ES-I3 (cell line): ENCODE measurements at regions not wholly inside any gene's neighbourhood (a gene's known extent, or its start where the extent isn't known, plus 50 kb on each side); places are given as distances from the start of the nearest gene placed in this dataset.
"Not testable (repeated sequence)": the region's sequence is repeated elsewhere in the genome, so short reads cannot be mapped to it uniquely, and the experiment has no call there.

Source experiments
- H3K36me3 ChIP-seq: 2 replicates; pipeline ENCODE4 v1.6.1; 2013; ENCODE audit warnings: mild to moderate bottlenecking, low read length, control low read depth, moderate library complexity; ENCODE audit not compliant: insufficient read depth
- H3K4me1 ChIP-seq: 2 replicates; pipeline ENCODE4 v1.6.1; 2013; ENCODE audit warnings: mild to moderate bottlenecking, control low read depth, low read length; ENCODE audit not compliant: insufficient read depth
- H3K9ac ChIP-seq: 2 replicates; pipeline ENCODE4 v1.6.1; 2013; ENCODE audit warnings: low read depth, mild to moderate bottlenecking, low read length, moderate library complexity
- H3K9me3 ChIP-seq: 2 replicates; pipeline ENCODE4 v1.6.1; 2013; ENCODE audit warnings: mild to moderate bottlenecking, low read length, moderate library complexity; ENCODE audit not compliant: control insufficient read depth, insufficient read depth

DNA sequence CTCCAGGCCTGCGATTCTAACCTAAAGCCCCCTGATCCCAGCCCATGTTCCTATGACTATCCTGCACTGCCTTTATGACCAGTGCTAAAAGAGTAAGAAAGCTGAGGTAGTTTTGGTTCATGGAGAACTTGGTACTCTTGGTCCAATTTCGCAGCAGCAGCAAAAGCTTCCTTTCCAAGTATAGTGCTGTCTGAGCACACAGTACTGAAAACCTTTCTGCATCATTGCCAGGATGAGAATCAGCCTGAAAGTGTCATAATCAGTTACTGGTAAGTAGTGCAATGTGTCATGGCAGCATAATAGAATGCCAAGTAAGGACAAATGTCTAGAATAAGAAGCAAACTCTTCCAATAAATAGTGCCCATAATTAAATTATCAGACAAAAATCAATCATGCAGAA lies 889.6 kb upstream of the ADGRL4 start:
- Histone ChIP-seq H3K9me3 (no peaks in the 10 kb centered on the region), H3K4me1 (no peaks in the 10 kb centered on the region), H3K36me3 (no peaks in the 10 kb centered on the region), H3K9ac (no peak overlapping the region)

DNA sequence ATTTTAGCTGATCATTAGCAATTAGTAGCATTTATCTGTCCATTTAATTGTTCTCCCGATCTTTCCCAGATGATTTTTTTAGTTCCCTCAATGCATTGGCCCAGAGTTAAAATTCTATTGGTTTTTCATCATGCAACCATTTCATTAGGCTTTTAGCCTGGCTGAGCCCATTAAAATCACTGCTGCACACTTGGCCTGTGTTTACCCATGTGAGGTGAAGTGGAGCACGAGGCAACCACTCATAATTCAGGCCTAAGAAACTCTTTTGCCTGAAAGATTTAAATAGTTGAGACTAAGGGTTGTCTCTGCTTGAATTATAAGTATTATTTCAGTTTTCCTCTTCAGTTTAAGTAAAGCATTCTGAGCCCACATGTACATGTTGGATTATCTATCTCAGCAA lies 889.0 kb upstream of the ADGRL4 start:
- Histone ChIP-seq H3K4me1 (no peaks in the 10 kb centered on the region), H3K9me3 (no peaks in the 10 kb centered on the region), H3K9ac (no peak overlapping the region), H3K36me3 (no peaks in the 10 kb centered on the region)

DNA sequence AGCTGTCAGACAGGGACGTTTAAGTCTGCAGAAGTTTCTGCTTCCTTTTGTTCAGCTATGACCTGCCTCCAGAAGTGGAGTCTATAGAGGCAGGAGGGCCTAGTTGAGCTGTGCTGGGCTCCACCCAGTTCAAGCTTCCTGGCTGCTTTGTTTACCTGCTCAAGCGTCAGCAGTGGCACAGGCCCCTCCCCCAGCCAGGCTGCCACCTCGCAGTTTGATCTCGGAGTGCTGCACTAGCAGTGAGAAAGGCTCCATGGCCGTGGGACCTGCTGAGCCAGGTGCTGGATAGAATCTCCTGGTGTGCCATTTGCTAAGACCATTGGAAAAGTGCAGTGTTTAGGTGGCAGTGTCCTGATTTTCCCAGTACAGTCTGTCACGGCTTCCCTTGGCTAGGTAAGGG lies 887.6 kb upstream of the ADGRL4 start:
- not testable (repeated sequence) for H3K9ac ChIP-seq, H3K36me3 ChIP-seq, H3K4me1 ChIP-seq, H3K9me3 ChIP-seq

DNA sequence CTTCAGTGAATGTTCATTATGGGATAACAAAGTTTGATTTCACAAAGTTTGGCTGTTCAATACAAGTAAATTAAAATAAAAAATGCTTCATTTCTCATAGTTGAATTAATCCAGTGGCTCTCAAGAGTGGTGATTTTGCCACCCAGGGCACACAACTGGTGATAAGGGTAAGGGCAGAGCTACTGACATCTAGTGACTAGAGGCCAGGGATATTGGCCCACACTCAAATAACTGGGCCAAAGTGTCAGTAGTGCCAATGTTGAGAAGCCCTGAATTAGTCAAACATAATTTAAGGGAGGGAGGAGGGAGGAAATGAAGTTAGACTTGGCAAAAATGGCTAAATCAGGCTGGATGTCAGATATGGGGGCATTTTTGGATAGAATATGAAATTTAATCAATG lies 880.5 kb upstream of the ADGRL4 start:
- H3K9ac ChIP-seq: no peak overlapping the region

DNA sequence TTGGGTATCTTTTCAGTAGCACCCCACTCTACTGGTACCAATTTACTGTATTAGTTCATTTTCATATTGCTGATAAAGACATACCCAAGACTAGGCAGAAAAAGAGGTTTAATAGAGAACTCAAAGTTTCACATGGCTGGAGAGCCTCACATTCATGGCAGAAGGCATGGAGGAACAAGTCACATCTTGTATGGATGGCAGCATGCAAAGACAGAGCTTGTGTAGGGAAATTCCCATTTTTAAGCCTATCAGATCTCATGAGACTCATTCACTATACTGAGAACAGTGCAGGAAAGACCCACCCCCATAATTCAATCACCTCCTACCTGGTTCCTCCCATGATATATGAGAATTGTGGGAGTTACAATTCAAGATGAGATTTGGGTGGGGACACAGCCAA lies 878.6 kb upstream of the ADGRL4 start:
- Histone ChIP-seq H3K4me1 (no peaks in the 10 kb centered on the region), H3K9ac (no peak overlapping the region), H3K9me3 (peaks cover 11% of the 10 kb centered on the region; the same call in 1 of the 2 replicates), H3K36me3 (no peaks in the 10 kb centered on the region; the same call in 1 of the 2 replicates)

More for the DNA sequence above, 880.5 kb upstream of the ADGRL4 start:
- no peaks in the 10 kb centered on the region; the same call in 1 of the 2 replicates for H3K36me3 ChIP-seq
- no peaks in the 10 kb centered on the region for H3K4me1 ChIP-seq
- H3K9me3 ChIP-seq: peaks cover 11% of the 10 kb centered on the region; the same call in 1 of the 2 replicates

DNA sequence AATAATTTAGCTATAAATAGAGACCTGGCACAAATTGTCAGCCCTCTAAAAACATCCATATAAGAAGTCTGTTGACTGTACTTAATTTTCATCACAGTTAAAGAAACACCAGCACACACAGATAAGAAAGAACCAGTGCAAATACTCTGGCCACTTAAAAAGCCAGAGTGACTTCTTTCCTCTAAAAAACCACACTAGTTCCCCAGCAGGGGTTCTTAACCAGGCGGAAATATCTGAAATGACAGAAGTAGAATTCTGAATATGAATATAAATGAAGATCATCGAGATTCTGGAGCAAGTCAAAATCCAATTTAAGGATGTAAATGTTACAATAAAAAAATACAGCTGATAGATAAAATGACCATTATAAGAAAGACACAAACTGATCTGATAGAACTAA lies 870.6 kb upstream of the ADGRL4 start:
- no peak overlapping the region for H3K9ac ChIP-seq
- no peaks in the 10 kb centered on the region for H3K9me3 ChIP-seq
- no peaks in the 10 kb centered on the region for H3K4me1 ChIP-seq
- H3K36me3 ChIP-seq: no peaks in the 10 kb centered on the region

DNA sequence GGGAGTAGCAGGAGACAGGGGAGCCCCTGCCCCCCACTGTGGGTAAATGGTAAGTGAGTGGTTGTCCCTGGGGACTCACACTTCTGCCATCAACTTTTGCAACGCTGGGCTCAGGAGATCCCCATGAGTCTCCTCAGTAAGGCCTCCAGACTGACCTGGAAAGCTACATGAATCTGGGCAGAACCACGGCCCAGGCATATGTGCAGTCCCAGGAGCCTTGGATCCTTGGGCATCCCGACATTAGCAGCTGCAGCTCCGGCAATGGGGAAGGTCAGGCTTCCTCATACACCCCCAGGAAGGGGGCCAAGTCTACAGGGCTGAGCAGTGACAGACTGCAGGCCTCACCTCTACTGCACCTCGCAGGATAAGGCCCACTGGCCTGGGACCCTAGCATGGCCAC lies 868.7 kb upstream of the ADGRL4 start:
- no peaks in the 10 kb centered on the region for H3K9me3 ChIP-seq
- no peaks in the 10 kb centered on the region for H3K36me3 ChIP-seq
- no peak overlapping the region for H3K9ac ChIP-seq
- no peaks in the 10 kb centered on the region for H3K4me1 ChIP-seq

DNA sequence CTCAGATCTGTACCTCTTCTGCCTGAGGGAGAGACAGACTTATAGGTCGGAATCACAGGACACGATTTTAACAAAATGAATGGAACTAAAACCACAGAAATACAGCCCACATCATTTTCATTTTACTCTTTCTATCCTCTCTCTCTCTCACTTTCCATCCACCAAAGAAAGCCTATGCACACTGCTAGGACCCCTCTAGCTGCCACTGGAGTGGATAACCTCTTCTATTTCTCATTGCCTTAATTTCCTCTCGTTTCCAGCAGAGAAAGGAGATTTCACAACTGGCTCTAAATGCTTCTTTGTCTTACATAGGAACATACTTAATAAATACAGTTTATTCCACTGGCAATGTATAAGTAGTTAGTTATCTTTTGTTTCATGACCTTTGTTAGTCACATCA lies 867.8 kb upstream of the ADGRL4 start:
- no peaks in the 10 kb centered on the region for H3K4me1 ChIP-seq
- no peaks in the 10 kb centered on the region for H3K9me3 ChIP-seq
- H3K36me3 ChIP-seq: no peaks in the 10 kb centered on the region
- H3K9ac ChIP-seq: no peak overlapping the region

DNA sequence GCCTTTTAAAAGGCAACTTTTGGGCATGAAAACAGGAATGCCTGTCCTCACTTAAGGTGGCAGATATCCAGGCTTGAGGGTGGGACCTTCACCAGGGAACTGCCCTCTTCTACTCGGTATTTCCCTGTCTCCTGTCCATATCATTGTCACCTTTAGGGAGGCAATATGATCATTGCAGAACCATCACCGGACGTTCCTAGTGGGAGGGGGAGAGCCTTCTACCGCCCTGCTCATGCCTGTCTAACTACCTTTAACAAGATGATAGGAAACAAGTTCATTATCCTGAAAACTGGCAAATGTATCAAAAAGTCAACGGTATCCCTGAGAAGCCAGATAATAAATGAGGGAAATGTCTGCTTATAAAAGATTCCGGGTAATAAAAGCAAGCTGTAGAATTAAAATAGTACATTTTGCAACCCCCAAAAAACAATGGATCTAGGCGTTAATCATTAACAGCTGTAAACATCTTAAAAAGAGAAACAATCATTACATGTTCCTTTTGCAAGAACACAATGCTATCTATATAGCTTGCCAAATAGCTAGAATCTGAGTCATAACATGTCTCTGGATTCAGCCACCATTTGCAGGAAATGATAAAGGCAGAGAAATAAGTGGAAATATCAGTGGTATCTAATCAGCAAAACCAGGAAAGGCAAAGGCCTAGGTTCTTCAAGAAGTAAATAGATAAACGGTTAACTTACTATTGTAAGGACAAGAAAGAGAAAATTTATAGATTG lies 852.9 kb upstream of the ADGRL4 start:
- Histone ChIP-seq H3K4me1 (no peaks in the 10 kb centered on the region), H3K9ac (no peak overlapping the region), H3K9me3 (no peaks in the 10 kb centered on the region), H3K36me3 (no peaks in the 10 kb centered on the region)

DNA sequence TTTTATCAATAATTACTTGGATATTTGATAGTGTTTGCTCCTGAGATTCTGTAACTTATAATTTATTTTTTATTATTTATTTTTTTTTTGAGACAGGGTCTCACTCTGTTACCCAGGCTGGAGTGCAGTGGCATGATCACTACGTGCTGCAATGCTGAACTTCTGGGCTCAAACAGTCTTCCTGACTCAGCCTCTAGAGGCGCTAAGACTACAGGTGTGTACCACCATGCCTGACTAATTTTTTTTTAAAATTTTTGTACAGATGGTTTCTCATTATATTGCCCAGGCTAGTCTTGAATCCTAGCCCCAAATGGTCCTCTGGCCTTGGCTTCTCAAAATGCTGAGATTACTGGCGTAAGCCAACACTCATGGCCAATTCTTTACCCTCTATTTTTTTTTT lies 845.5 kb upstream of the ADGRL4 start:
- H3K36me3 ChIP-seq: no peaks in the 10 kb centered on the region
- H3K9ac ChIP-seq: no peak overlapping the region
- H3K9me3 ChIP-seq: no peaks in the 10 kb centered on the region
- H3K4me1 ChIP-seq: no peaks in the 10 kb centered on the region

DNA sequence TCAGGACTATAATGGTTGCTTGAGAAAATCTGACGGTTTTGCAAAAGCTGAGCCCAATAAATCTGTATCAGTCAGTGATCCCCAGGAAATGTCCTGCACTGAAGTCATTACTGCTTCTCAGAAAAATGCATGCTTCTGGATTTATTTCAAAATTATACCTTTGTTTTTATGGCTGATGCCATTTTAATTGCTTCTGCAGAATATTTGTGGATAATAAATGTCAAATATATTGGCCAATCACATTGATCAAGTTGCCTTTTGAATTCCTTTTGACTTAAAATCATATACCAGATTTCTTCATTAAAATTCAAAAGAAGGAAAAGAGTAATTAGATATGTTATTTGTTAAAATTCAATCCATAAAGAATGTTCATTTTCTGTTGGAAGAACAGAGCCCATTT lies 842.9 kb upstream of the ADGRL4 start:
- Histone ChIP-seq H3K9me3 (no peaks in the 10 kb centered on the region), H3K4me1 (no peaks in the 10 kb centered on the region), H3K9ac (no peak overlapping the region), H3K36me3 (no peaks in the 10 kb centered on the region)

DNA sequence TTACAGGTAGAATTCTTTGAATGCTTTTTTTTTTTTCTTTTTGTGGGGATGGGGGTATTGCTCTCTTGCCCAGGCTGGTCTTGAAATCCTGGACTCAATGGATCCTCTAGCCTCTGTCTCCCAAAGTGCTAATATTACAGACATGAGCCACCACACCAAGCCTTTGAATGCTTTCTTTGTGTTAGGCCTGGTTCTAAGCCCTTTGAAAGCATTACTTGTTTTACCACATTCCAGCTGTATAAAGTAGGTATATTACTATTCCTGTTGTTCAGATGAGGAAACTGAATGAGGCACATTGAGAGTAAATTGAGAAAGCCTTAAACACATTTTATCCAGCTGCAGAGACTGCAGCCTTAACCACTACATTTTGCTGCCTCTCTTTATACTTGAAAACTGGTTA lies 841.8 kb upstream of the ADGRL4 start:
- no peaks in the 10 kb centered on the region for H3K9me3 ChIP-seq
- H3K4me1 ChIP-seq: no peaks in the 10 kb centered on the region
- H3K36me3 ChIP-seq: no peaks in the 10 kb centered on the region
- H3K9ac ChIP-seq: no peak overlapping the region

DNA sequence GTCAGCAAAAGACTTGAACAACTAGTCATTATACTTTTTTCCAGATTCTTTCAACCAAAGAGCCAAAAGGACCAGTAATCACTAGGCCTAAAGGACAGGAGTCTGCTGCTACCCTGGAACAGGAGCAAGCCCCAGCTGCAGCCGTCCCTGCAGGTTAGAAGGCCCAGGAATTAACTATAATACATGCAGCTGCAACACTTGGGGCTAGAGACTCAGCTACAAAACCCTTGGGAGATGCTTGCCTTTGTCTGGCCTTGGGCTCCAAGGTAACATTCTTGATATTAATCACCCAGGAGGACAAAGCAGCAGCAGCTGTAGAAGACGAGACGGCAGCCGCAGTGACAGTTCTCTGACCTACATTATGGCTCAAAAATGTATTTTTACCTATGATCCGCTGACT lies 841.2 kb upstream of the ADGRL4 start:
- Histone ChIP-seq H3K36me3 (no peaks in the 10 kb centered on the region), H3K9ac (no peak overlapping the region), H3K4me1 (no peaks in the 10 kb centered on the region), H3K9me3 (no peaks in the 10 kb centered on the region)

DNA sequence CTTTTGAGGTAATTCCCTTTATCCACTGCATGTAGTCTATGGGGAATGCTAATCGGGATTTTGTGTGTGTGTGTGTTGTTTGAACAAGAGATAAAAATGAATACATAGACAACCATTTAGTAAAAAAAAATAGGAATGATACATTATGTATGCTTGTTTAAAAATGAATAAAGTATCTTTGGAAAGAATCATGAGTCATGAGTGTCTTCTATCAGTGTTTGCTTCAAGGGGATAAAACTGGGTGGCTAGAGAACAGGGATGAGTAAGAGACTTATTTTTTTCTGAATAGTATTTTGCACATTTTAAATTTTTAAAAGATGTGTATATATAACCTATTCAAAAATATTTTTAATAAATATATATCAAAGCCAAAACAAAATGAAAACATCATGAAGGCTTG lies 839.4 kb upstream of the ADGRL4 start:
- H3K9me3 ChIP-seq: no peaks in the 10 kb centered on the region
- H3K36me3 ChIP-seq: no peaks in the 10 kb centered on the region
- peaks cover 5% of the 10 kb centered on the region; the same call in 1 of the 2 replicates for H3K4me1 ChIP-seq
- no peak overlapping the region for H3K9ac ChIP-seq

DNA sequence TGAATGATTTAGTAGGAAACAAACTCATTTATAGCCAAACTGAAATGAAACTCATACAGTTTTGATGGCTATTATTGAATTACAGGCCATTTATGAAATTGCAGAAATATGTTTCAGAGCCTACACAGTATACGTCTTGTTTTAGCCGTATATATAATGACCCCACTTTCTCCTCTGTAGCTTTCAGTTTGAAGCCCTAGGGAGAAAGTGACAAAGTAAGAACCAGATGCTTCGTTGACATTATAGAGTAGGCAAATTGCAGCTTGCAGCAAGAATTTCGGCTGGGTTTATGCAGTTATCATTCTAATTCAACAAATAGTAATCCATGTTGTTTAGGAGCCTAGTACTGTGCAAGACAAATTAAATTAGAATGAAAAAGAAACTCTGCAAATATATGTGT lies 836.3 kb upstream of the ADGRL4 start:
- Histone ChIP-seq H3K4me1 (peaks cover 5% of the 10 kb centered on the region; the same call in 1 of the 2 replicates), H3K9ac (no peak overlapping the region), H3K36me3 (no peaks in the 10 kb centered on the region), H3K9me3 (no peaks in the 10 kb centered on the region)
